ENCODE measurements at regions not wholly inside any gene's neighbourhood (a gene's known extent, or its start where the extent isn't known, plus 50 kb on each side); places are given as distances from the start of the nearest gene placed in this dataset.
"Not testable (repeated sequence)": the region's sequence is repeated elsewhere in the genome, so short reads cannot be mapped to it uniquely, and the experiment has no call there.

DNA sequence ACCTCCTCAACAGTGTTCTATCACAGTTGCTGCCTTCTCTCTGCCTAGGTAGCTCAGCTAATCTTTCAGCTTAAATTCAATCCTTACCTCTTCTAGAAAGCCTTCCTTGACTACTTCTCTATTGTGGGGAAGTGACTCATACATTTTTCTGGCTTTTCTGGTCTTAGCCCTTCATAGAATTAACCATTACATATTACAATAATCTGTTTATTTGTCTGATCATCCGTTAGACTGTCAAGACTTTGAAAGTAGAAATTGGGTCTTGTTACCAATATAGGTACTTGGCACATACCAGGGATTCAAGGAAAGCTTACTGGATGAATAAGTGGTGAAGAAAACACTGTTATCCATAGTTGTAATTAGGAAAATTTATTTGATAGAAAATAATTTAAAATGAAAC is 89.6 kb downstream of the FANCF start:
- Histone ChIP-seq H3K36me3 (no peaks in the 10 kb centered on the region), H3K27ac (no peak overlapping the region), H3K4me3 (no peak overlapping the region), H3K4me1 (no peaks in the 10 kb centered on the region), H3K9me3 (no peaks in the 10 kb centered on the region), H3K27me3 (ENCODE audit: low read depth) (no peaks in the 10 kb centered on the region)
- no peak for ATAC-seq
- DNase-seq: no peak
- intact Hi-C loops (cut with DNase I): no loop called here
- TF ChIP-seq, protein P1, sequence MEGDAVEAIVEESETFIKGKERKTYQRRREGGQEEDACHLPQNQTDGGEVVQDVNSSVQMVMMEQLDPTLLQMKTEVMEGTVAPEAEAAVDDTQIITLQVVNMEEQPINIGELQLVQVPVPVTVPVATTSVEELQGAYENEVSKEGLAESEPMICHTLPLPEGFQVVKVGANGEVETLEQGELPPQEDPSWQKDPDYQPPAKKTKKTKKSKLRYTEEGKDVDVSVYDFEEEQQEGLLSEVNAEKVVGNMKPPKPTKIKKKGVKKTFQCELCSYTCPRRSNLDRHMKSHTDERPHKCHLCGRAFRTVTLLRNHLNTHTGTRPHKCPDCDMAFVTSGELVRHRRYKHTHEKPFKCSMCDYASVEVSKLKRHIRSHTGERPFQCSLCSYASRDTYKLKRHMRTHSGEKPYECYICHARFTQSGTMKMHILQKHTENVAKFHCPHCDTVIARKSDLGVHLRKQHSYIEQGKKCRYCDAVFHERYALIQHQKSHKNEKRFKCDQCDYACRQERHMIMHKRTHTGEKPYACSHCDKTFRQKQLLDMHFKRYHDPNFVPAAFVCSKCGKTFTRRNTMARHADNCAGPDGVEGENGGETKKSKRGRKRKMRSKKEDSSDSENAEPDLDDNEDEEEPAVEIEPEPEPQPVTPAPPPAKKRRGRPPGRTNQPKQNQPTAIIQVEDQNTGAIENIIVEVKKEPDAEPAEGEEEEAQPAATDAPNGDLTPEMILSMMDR (IDR thresholded peaks at IDR 0.05): no peak

DNA sequence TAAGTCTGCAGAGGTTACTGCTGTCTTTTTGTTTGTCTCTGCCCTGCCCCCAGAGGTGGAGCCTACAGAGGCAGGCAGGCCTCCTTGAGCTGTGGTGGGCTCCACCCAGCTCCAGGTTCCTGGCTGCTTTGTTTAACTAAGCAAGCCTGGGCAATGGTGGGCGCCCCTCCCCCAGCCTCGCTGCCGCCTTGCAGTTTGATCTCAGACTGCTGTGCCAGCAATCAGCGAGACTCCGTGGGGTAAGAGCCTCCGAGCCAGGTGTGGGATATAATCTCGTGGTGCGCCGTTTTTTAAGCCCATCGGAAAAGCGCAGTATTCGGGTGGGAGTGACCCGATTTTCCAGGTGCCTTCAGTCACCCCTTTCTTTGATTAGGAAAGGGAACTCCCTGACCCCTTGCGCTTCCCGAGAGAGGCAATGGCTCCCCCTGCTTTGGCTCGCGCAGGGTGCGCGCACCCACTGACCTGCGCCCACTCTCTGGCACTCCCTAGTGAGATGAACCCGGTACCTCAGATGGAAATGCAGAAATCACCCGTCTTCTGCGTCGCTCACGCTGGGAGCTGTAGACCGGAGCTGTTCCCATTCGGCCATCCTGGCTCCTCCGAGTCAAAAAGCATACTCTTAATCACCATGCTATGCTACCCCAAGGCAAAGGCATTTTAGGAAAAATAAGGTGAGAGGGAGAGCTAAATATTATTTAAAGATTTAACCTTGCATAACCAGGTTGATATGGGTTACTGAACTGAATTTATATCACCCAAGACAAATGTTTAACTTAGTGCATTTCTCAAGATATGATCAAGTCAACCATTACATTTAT is 96.8 kb downstream of the FANCF start:
- H3K27me3 ChIP-seq (ENCODE audit: low read depth); DNase-seq; H3K9me3 ChIP-seq; ATAC-seq; H3K4me1 ChIP-seq; H3K36me3 ChIP-seq; intact Hi-C loops (cut with DNase I); H3K4me3 ChIP-seq; H3K27ac ChIP-seq: not testable (repeated sequence)

DNA sequence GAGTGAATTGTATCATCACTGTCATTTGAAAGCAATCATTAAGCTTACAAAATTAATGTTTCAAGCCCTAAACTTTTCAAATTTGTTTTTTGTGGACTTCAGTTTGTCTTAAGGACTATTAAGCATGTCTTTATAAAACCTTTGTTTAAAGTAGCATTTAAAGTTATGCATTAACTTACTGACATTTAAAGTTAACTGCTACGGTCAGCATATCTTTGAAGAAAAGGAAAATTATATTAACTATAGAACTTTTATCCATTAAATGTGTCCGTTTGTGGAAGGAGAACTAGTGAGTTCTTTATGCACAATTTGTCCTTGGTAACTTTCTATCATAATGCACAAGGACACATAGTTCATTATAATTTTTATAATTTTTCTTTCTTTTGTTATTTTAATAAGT is 103.4 kb downstream of the FANCF start:
- intact Hi-C loops (cut with DNase I): no loop called here
- DNase-seq: no peak

DNA sequence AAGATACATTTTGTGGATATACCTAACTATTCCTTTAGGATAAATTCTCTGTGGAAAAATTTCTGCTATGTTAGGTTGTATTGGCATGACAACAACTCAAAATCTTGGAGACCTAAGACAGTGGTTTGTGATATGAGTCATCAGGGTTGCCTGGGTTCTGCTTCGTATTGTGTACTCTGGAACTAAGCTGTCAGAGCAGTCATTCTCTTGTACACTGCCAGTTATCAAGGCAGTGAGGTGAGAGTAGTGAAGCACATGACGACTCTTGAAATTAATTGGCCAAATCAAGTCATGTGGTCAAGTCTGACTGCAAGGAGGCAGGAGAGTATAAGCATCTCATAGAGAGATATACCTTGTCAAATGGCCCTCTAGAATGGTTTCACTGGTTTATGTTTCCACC is 104.4 kb downstream of the FANCF start:
- TF ChIP-seq, protein P1 (IDR thresholded peaks at IDR 0.05): no peak
- Histone ChIP-seq H3K27ac (no peak overlapping the region), H3K9me3 (no peaks in the 10 kb centered on the region), H3K36me3 (no peaks in the 10 kb centered on the region), H3K27me3 (ENCODE audit: low read depth) (no peaks in the 10 kb centered on the region), H3K4me1 (no peaks in the 10 kb centered on the region), H3K4me3 (no peak overlapping the region)
- DNase-seq (no peak), ATAC-seq (no peak)
- intact Hi-C loops (cut with DNase I): no loop called here

More for the DNA sequence above, 103.4 kb downstream of the FANCF start:
- Histone ChIP-seq H3K4me3 (no peak overlapping the region), H3K9me3 (no peaks in the 10 kb centered on the region), H3K27me3 (ENCODE audit: low read depth) (no peaks in the 10 kb centered on the region), H3K36me3 (no peaks in the 10 kb centered on the region), H3K4me1 (no peaks in the 10 kb centered on the region), H3K27ac (no peak overlapping the region)
- ATAC-seq: no peak
- TF ChIP-seq, protein P1 (IDR thresholded peaks at IDR 0.05): no peak

DNA sequence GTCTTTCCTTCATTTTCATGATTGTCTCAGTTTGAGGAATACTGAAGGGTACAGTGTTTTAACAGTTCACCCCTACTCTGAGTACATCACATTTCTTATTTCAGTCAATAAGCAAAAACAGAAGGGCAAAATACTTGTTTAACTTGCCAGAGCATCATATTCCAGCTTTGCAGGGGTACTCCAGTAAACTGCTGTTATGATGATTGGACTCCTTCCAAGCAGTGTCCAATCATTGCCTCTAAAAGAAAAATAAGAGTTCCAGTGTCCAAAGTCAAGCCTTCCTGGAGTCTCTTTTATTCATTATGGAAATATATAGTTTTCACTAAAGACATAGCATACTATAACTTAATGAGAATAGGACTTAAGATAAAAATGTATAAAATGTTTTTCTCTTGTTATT is 105.1 kb downstream of the FANCF start:
- Histone ChIP-seq H3K4me3 (no peak overlapping the region), H3K27ac (no peak overlapping the region), H3K4me1 (no peaks in the 10 kb centered on the region), H3K27me3 (ENCODE audit: low read depth) (no peaks in the 10 kb centered on the region), H3K36me3 (no peaks in the 10 kb centered on the region), H3K9me3 (no peaks in the 10 kb centered on the region)
- DNase-seq (no peak), ATAC-seq (no peak)
- intact Hi-C loops (cut with DNase I): no loop called here
- TF ChIP-seq, protein P1 (IDR thresholded peaks at IDR 0.05): no peak

DNA sequence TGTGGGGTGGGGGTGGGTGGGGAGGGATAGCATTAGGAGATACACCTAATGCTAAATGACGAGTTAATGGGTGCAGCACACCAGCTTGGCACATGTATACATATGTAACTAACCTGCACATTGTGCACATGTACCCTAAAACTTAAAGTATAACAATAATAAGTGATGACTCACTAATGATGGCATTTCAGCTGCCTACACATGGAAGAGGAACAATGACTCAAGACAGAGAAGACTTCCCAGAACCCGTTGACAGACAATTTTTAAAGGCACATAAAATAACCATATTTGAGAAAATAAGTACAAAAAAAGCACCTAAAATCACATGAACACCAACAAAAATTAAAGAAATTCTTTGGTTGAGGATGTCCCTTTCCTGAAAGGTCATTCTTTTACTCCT is 107.3 kb downstream of the FANCF start:
- H3K27me3 ChIP-seq (ENCODE audit: low read depth); H3K27ac ChIP-seq; DNase-seq; H3K9me3 ChIP-seq; intact Hi-C loops (cut with DNase I); ATAC-seq; H3K4me3 ChIP-seq; H3K36me3 ChIP-seq; H3K4me1 ChIP-seq: not testable (repeated sequence)

All from lower lobe of right lung (tissue), 2 donors.